ENCODE measurements at regions not wholly inside any gene's neighbourhood (a gene's known extent, or its start where the extent isn't known, plus 50 kb on each side); places are given as distances from the start of the nearest gene placed in this dataset.

- TF ChIP-seq CTCF (IDR thresholded peaks at IDR 0.05): no peak
- no peak for TF ChIP-seq EP300 (IDR thresholded peaks at IDR 0.05)
Measured at GRCh38 chr1:96159379-96159778, 562.2 kb upstream of the PTBP2 start.
